Left renal pelvis (tissue), 4 donors: ENCODE measurements at regions not wholly inside any gene's neighbourhood (a gene's known extent, or its start where the extent isn't known, plus 50 kb on each side); places are given as distances from the start of the nearest gene placed in this dataset.
"Not testable (repeated sequence)": the region's sequence is repeated elsewhere in the genome, so short reads cannot be mapped to it uniquely, and the experiment has no call there.

ENCODE experiments used
- DNase-seq, 4 donors: peaks; one replicate each; pipeline ENCODE4 v3.0.0-alpha.2; 2013; ENCODE audit warnings: low read depth in 4 of 4, low spot score in 3 of 4

- DNase-seq = no peak
Observed at GRCh38 chr4:177796841-177797240, 354.6 kb upstream of the AGA start.

GRCh38 chr4:177798161-177798560 lies 355.9 kb upstream of the AGA start:
- DNase-seq = no peak

GRCh38 chr4:177802162-177802561 lies 359.9 kb upstream of the AGA start:
- DNase-seq = no peak

GRCh38 chr4:177802661-177803060 lies 360.4 kb upstream of the AGA start:
- no peak for DNase-seq

GRCh38 chr4:177803151-177803550 lies 360.9 kb upstream of the AGA start:
- no peak for DNase-seq

- peak in 1 of 4 donors; percentile 1 for DNase-seq
Observed at GRCh38 chr4:177809791-177810190, 367.6 kb upstream of the AGA start.

GRCh38 chr4:177810220-177810619 lies 368.0 kb upstream of the AGA start:
- DNase-seq = no peak

- DNase-seq = not testable (repeated sequence)
Observed at GRCh38 chr4:177818392-177818791, 376.2 kb upstream of the AGA start.

GRCh38 chr4:177826973-177827372 lies 384.7 kb upstream of the AGA start:
- DNase-seq = no peak

- no peak for DNase-seq
Observed at GRCh38 chr4:177841258-177841657, 399.0 kb upstream of the AGA start.

- DNase-seq = no peak
Observed at GRCh38 chr4:177853229-177853628, 411.0 kb upstream of the AGA start.

GRCh38 chr4:177855507-177856197 lies 413.4 kb upstream of the AGA start:
- DNase-seq = no peak

GRCh38 chr4:177860171-177860570 lies 417.9 kb upstream of the AGA start:
- peak in 2 of 4 donors; percentile 7 to 27 for DNase-seq

- DNase-seq = no peak
Observed at GRCh38 chr4:177861551-177862094, 419.4 kb upstream of the AGA start.

- no peak for DNase-seq
Observed at GRCh38 chr4:177862541-177863176, 420.4 kb upstream of the AGA start.

- DNase-seq = no peak
Observed at GRCh38 chr4:177879851-177880250, 437.6 kb upstream of the AGA start.

GRCh38 chr4:177895136-177895535 lies 452.9 kb upstream of the AGA start:
- DNase-seq = no peak

GRCh38 chr4:177901786-177902185 lies 459.5 kb upstream of the AGA start:
- no peak for DNase-seq

GRCh38 chr4:177902386-177902785 lies 460.1 kb upstream of the AGA start:
- DNase-seq = no peak

GRCh38 chr4:177907736-177908424 lies 465.6 kb upstream of the AGA start:
- no peak for DNase-seq

- DNase-seq = no peak
Observed at GRCh38 chr4:177921715-177922114, 479.5 kb upstream of the AGA start.

- DNase-seq = no peak
Observed at GRCh38 chr4:177923888-177924287, 481.7 kb upstream of the AGA start.
